Kidney glomerular epithelial cell (primary cell): ENCODE measurements at regions not wholly inside any gene's neighbourhood (a gene's known extent, or its start where the extent isn't known, plus 50 kb on each side); places are given as distances from the start of the nearest gene placed in this dataset.
"Not testable (repeated sequence)": the region's sequence is repeated elsewhere in the genome, so short reads cannot be mapped to it uniquely, and the experiment has no call there.

Experiments
- DNase-seq: peaks from one replicate; lab custom pipeline; 2025; lab: John Stamatoyannopoulos, UW

DNA sequence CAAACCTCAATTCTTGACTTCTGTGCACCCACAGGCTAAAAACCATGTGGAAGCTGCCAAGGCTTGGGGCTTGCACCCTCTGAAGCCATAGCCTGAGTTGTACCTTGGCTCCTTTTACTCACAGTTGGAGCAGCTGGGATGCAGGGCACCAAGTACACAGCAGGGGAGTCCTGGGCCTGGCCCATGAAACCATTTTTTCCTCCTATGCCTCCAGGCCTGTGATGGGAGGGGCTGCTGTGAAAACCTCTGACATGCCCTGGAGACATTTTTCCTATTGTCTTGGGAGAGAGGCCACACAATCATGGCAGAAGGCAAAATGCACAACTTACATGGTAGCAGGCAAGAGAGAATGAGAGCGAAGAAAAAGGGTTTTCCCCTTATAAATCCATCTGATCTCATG lies 568.6 kb downstream of the SMARCA1 start:
- not testable (repeated sequence) for DNase-seq

DNA sequence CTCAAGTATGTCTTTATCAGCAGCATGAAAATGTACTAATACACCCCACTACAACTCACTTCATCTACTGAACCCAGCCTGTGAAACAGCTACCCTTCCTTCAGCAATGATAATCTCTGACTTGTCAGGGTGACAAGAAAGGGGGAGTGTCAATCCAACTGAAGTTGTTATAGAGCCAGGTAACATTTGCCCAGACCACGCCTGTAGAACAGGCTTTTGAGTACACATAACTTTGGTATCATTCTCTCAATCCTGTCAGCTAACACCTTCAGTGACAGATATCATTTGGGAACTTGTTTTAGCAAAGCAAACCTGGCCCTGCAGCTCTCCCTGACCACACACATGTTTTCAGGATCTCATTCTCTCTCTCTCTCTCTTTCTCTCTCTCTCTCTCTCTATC lies 592.2 kb downstream of the SMARCA1 start:
- DNase-seq = no peak

DNA sequence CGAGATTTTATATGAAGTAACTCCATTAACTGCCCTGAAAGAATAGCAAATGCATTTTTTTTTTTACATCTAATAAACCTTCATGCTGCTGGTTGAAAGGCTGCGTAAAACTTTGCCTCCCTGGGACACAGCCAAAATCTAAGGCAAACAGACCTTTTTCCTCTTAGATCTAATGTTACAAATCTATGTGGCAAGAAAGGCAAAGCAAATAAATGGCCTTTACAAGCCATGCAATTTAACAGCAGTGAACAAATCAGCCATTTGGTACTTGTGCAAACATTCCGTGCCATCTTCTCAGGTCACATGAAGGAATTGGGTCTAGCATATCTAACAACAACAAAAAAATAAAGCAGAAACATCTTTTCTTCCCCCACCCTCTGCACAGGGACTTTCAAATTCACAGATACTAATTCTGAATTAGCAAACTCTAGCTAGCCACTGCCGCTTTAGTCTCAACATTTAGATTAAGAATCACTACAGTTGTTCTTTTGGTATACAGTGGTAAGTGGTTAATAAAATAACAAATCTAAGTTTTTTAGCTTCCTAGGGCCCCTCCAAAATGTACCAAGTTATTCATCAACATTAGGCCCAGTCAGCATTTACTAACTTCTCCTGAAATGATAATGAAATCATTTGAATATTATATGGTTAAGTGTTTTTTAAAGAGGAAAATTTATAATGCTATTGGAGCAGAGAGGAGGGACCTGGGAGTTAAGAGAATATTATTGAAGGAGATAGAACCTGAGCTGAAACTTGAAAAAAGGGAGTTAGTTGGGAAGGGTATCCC lies 593.8 kb downstream of the SMARCA1 start:
- no peak for DNase-seq

DNA sequence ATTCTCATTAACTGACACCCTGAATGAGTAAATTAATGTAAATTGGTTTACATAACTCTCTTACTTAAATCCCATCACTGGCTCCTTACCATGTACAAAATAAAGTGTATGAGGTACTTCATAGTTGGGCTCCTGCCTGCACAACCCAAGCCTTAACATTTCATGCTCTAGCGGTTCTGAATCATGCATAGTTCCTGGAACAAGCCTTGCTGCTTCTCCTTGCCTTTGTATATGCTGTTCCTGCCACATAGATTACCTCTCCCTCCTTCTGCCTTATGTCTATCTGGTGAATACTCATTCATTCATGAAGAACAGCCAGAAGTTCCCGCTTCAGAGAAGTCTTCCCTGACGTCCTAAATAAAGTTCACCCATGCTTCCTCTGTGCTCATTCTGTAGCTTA lies 594.7 kb downstream of the SMARCA1 start:
- no peak for DNase-seq

DNA sequence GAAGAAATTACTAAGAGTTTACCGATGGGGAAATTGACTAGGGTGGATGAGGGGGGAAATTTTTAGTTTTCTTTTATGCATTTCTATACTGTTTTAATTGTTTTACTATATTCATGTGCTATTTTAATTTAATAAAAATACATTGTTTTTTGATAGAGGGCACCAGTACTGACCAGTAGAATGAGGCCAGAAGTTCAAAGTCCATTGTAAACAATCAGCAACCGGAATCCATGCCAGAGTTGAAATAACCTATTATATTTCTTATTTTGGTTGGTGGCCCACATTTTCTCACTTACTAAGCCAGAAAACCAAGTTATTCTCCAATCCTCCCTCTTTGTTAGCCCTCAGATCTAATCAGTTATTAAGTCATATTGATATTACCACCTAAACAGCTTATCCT lies 595.9 kb downstream of the SMARCA1 start:
- no peak for DNase-seq

DNA sequence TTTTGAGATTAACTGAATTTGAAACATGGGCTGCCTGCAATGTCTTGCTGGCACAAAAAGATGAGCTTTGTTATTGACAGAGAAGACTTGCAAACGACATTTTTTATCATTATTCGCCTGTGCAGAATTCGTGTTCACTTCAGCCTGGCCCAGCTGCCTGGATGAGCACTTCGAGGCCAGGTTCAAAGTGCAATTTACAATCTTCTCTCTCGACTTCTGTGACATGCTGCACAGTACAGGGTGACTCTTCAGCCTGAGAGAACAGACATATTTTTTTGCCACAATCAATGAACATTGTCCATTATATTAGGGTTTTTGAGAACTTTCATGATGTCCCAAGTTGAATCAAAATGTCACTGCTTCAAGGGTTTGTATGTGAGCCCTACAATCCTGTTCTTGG lies 616.5 kb downstream of the SMARCA1 start:
- no peak for DNase-seq

DNA sequence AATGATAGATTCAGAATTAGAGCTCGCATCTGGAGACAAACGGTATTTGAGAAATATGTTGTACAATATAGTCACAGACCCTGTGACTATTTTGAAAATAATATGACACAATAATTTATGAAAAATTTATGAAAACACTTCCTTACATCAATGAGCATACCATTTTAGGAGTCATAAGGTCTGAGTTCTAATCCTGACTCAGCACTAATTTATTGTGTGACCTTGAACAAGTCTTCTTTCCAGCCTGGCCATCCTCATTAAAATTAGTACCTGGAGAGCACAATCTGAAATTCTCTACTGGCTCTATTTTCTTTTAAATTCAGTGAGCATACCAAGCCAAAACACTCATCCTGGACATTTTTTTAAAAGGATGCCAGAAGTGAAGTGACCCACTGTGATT lies 622.3 kb downstream of the SMARCA1 start:
- no peak for DNase-seq

DNA sequence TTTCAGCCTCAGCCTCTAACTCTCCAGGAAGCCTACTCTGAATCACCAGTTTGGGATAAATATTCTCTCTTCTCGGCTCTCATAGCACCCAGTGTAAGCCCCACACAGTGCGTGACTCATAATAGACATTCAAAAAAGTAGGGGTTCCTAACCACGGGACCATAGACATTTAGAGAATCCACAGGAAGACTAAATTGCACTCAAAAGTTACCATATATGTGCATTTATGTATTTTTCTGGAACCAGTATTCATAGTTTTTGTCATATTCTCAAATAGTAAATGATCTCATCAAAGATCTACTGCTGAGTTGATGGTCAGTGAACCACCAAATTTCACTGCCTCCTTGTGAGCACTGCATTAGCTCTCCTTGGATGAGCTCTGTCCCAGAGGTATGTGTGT lies 625.7 kb downstream of the SMARCA1 start:
- DNase-seq = no peak

DNA sequence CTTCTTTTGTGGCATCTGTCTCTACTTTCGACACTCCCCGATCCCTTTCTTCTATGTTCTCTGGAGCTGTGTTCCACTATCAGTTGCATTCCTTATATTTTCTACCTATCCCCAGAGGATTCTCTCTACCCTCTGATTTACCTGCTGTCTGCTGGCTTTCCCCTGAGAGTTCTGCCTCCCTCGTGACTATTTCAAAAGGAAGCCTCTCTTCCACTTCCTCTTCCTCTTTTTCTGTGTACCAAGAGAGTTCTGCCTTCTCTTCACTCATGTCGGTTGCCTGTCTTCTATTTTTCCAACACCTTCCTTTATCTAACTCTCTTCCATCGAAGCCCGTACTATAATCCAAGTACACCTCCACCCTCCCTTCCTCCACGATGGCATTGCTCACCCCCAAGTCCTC lies 631.7 kb downstream of the SMARCA1 start:
- no peak for DNase-seq

DNA sequence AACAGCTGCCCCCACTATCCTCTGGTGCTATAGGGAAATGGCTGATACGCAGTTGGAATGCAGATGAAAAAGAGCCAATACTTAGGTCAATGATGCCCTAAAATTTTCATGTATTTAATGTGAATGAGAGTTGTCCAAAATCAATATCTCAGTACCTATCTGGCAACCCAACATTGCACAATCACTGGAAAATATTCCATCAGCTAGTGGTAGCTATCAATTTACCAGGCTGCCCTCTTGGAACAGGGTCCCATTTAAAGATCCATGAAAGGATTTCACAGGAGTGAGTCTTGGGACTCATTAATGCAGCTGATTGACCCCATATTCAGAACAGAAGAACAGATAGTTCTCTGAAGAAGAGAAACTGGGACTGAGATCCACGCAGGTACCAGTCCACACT lies 638.9 kb downstream of the SMARCA1 start:
- no peak for DNase-seq

DNA sequence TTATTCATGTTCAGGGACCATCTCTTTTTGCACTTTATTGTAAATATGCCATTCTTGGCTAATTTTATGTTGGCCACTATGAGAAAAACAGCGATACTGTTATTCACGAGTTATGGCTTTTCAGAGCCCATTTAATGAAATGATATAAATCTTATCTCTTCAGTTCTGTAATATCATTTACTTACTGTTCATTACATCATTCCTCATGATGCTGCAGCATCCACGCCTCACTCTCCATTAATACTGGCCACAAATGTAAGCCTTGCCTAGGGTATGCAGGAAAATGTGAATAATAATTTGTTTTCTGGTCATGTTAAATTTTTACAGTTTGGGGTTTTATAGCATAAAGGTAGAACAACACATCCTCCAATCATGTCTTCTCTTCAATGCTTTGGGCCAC lies 639.6 kb downstream of the SMARCA1 start:
- DNase-seq = no peak

DNA sequence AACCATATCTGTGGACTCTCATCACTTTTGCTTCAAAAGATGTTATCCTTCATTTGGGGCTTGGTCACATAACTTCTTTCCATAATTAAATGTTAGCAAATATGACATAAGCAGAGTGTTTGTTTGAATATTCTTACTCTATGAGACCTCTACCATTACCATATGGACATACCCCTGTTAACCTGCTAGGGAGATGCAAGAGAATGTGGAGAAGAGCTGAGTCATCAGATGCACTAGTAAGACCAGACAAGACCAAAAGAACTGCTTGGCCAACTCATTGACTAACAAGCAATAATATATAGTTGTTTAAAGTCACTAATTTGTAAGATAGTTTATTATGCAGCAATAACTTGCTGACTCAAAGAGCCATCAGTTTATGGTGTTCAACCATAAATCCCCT lies 652.9 kb downstream of the SMARCA1 start:
- no peak for DNase-seq

DNA sequence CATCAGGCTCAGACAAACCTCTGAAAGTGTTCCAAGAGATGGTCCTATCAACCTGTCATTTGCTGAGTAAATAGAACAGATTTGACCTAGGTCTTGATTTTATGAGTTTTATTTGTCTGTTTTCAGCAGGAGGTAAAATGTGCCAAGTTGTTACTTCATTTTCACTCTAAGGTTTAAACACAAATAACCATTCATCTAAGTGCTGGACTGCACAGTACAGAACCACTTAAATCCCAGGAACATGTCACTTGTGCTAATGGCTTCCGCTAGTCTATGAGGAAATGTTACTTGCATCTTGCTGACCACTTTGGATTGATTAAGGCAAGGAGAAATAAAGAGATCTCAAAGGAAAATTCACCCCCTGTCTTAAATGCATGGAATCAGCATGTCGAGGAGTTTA lies 660.7 kb downstream of the SMARCA1 start:
- DNase-seq = no peak

DNA sequence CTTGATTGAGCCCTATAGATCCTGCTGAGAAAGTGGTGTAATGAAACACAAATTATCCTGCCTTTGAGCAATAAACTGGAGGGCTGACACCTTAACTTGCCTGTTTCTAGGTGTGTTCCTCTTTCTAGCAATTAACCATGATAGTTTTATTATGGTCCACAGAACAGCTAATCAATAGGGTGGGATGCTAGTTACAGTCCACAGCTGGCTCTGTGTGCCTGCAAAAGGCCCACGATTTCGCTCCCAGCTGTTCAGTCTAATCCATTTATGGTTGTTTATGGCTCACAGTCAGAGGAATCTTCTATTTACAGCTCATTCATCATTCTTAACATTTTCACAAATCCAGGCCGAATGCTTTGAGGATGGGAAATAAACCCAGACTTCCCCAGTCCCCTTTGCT lies 674.9 kb downstream of the SMARCA1 start:
- DNase-seq = no peak

DNA sequence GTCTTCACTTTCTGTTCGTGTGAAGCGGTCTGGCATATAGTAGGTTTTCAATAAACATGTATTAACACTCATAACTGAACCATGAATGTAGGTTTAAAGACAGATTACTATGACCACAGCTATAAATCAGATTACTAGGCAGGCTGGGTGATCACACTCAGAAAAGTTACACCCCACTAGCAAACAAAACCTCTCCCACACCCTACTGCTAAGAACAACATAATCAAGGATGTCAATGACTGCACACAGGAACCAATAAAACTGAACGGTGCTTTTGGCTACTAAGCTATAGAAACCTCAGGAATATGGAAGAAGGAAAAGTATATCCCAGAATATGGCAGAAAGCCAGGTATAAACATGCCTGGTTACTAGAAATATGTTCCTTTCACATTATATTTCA lies 676.9 kb downstream of the SMARCA1 start:
- no peak for DNase-seq

DNA sequence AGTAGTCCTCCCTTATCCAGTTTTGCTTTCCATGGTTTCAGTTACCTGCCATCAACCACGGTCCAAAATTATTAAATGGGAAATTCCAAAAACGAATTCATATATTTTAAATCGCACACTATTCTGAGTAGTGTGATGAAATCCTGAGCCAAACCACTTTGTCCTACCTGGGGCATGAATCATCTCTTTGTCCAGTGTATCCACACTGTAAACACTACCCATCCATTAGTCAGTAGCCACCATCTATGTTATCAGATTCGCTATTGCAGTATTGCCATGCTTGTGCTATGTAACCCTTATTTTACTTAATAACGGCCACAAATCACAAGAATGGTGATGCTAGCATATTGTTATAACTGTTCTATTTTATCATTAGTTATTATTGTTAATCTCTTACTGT lies 704.6 kb downstream of the SMARCA1 start:
- no peak for DNase-seq

DNA sequence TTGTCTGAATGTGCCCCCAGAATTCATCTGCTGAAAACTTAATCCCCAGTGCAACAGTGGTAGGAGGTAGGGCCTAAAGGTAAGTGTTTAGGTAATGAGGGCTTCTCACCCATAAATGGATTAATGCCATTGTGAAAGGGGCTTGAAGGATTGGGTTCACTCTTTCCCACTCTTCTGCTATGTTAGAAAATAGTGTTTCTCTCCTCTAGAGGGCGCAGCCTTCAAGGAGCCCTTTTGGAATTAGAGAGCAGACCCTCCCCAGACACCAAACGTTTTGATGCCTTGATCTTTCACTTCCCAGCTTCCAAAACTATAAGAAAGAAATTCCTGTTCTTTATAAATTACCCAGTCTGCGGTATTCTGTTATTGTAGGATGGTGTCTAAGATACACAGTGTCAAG lies 706.4 kb downstream of the SMARCA1 start:
- DNase-seq = no peak

DNA sequence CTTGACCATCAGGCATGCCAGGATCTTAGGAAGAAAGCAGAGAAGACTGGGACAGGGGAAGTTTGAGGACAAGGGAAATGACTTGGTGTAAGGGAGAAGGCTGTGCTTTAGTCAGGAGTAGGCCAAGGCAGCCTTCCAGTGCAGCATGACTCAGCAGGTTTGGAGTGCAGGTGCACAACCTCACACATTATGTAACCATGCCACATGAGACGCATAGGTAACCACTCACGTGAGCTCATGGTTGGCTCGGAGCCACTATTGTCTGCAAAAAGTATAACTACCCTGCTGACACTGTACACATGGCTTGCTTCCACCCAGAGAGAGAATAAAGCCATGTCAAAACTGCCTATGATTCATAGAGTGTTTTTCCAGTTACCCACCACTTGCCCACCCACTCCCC lies 715.9 kb downstream of the SMARCA1 start:
- no peak for DNase-seq

DNA sequence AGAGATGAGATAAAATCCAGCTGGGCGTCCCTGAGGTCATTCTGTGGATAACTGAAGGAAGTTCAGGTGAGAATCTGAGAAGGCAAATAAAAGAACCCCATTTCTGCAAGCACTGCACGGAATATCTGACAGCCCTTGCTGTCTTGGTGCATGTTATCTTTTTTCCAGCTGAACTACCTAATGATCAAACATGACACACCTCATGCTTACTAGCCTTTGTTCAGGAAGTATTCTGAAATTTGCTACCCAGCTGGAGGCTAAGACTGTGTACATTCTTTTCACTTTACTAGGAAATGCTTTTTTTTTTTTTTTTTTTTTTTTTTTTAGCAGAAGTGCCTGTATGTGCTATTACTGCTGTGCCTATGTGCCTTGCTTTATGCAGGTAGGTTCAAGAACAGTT lies 718.1 kb downstream of the SMARCA1 start:
- no peak for DNase-seq

DNA sequence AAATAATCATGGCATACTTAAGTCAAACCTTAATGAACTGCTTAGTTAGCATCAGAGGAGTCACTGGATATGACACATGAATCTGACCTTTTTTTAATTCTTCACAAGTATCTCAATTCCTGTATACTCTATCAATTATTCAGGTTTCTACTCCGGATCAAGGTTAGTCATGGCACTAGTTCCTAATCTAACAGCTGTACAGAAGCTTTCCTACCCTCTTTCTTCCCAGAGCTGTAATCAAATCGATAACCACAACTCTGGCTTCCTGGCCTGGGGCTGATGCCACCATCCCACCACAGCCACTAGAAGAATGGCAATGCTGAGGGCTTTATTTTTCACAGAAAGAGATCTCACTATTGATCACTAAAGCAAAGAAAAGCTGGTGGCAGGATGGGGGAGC lies 718.5 kb downstream of the SMARCA1 start:
- no peak for DNase-seq

DNA sequence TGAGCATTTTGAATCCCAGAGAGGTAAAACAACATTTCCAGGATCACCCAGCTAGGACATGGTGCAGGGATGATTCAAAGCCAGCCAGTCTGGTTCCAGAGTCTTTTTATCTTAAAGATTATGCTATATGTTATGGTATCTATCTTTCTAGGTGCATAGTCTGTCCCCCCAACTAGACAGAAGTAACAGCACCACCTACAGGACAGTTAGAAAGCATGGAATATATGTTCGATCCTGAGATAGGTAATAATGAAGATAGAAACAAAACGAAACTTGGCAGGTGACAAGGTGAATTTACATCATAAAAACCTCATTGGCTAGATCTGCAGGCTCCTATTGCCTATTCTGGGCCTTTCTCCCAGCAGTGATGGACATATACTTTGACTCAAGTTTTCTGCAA lies 723.2 kb downstream of the SMARCA1 start:
- no peak for DNase-seq

DNA sequence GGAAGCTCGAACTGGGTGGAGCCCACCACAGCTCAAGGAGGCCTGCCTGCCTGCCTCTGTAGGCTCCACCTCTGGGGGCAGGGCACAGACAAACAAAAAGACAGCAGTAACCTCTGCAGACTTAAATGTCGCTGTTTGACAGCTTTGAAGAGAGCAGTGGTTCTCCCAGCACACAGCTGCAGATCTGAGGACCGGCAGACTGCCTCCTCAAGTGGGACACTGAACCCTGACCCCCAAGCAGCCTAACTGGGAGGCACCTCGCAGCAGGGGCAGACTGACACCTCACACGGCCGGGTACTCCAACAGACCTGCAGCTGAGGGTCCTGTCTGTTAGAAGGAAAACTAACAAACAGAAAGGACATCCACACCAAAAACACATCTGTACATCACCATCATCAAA lies 730.9 kb upstream of the ACTRT1 start:
- DNase-seq = not testable (repeated sequence)

DNA sequence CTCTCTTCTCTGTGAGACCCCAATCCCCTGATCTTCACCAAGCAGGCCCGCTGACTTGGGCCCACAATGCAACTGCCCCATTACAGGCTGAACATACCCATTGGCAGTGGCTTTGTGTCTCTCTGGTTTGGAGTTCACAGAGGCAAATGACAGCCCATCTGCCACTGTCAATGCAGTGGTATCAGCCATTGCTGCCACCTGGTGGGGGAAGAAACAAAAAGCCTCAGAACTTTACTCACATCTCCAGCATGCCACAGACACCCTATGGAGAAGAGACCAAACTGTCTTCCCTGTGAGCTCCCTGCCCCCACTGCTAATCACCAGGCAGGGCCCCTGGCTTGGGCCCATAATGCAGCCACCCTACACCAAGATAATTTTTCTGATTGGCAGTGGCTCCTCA lies 729.3 kb upstream of the ACTRT1 start:
- DNase-seq = no peak

DNA sequence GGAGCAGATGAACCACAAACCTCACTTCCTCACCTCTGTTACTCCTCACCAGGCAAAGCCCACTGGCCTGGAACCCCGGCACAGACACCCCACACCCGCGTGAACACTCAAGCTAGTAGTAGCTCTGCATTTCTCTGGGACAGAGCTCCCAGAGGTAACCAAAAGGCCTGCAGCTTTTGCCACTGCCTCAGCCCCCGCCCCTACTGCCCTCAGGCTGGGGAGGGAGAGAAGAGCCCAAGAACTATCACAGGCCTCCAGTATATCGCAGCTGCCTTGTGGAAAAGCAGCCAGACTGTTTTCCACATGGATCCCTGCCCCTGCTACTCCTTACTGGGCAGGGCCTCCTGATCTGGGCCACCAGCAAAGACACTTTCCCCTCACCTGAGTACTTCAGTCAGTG lies 728.7 kb upstream of the ACTRT1 start:
- no peak for DNase-seq

DNA sequence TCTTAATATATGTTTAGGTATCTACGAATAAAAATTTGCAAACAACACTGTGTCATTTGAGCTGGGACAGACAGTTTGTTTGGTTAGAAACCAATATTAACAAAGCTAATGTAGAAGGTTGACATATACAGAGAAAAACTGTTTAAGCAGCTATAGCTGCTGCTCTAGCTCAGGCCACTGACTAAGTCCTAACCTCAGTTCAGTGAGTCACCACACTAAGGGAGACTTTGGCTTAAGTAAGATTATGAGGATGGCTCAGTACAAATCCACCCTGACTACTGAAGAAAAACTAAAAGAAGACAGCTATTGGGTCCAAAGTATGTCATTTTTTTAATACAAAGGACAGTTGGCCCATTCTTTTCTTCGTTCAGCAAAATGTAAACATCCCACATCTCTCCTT lies 717.3 kb upstream of the ACTRT1 start:
- no peak for DNase-seq
